ENCODE measurements at regions not wholly inside any gene's neighbourhood (a gene's known extent, or its start where the extent isn't known, plus 50 kb on each side); places are given as distances from the start of the nearest gene placed in this dataset.
"Not testable (repeated sequence)": the region's sequence is repeated elsewhere in the genome, so short reads cannot be mapped to it uniquely, and the experiment has no call there.

DNA sequence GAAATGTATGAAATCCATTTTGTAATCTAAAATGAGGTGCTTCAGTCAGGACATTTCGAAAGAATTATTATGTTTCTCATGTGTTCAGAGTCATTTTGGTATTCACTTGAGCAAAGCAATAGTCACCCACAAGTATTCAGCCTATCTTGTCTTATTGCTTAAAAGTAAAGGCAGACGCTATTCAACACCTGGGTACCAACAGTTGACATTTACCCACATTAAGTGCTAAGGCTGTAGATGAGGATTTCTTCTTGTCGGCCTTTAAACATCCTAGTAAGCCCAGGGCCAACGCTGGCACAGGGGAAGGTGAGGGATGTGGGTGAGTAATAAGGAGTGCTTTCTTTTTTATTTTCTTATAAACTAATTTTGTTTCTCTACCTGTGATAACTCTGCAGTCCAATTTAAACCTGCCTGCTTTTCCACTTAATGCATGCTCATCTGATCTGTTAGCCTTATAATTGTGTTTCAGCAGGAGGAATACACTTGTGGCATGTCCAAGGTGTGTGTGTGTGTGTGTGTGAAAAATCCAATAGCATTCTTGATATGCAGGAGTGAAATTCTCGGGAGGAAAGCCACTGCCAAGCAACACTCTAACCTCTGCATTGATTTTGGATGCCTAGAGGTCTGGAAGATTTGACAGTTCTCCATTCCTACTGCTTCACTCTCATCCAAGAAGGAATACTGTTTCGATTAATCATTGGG is 252.0 kb downstream of the SOX4 start:
- DNase-seq, result no peak

DNA sequence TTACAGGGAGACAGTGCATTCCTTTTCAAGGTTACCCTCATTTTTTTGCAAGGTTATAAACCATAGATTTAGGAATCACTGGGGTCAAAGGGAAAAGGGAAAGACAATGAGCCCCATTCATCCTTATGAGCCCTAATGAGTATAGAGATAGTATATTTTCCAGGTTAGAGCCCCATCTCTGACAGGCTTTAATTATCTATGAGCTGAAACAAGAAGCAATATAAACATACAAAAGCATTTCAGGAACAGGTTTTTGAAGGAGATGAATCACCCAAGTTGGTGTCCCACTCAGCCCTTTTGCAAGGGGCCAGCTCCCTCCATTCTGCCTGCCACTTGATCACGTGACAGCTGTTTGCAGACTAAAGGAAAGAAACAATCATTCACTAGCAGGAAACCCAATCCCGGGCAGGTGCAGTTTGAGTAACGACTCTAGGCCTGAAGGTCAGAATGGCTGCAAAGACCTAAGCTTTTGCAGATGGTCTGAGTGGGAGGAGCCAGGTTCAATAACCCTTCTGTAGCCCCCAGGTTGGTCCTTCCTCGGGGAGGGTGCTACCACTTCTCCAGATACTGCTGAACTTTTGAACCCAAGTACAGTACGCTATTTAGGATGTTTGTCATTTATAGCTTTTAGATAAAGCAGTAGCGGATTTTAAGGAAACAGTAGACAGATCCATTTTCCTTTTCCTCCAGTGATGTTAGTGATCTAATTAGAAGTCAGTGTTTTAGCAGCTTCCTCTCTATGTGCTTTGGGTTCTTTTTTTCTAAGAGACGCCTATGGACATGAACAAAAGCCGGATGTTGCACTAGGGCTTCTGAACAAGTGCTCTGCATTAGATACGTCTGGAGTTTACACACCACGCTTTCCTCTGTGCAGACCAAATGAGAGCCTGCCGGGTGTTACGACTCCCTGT is 253.2 kb downstream of the SOX4 start:
- DNase-seq, result no peak

DNA sequence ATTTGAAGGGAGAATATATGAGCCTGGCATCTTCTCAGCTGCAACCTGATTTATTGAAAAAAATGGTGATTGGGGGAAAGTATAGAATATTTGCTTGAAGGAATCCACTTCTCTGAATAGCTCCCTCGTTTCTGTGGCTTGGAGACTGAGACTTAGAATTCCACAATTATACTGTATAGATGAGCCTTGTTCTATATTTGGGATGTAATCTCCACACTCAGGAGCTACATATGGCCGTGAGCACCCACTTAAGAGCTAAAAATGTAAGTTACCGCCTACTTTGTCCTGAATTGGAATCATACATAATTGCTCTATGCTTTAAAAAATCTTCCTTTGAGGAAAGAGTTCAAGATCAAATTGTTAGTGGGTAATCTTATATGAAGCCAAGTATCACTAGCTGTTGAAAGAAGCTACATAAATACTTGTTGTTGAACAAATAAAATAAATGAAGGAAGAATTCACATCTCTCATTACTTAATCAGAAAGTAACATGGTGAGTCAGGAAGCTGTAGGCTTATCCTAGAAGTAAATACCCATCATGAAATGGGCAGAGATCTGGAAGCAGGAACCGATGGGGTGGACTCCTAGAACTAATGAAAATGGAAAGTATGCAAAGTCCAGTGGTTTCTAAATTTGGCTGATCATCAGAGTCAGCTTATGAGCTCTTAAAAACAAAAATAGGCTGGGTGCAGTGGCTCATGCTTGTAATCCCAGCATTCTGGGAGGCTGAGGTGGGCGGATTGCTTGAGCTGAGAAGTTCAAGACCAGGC is 254.3 kb downstream of the SOX4 start:
- DNase-seq, result no peak

DNA sequence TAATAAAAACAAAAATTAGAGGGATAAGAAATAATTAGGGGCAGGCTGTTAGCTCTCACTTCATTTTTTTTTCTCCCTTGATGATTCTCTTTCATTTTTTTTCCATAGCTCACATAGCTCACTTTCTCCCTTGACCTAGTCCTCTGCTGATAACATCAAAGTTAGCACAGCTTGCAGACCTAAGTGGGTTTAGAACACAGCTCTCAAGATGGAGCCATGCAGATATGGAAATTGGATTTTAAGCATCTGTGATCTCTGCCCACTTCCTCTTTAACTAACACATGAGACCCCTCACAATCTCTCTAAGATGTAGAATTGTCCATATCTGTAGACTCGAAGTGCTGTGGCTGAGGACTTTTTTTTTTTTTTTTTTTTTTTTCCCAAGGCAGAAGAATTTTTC is 257.1 kb downstream of the SOX4 start:
- no peak for DNase-seq

DNA sequence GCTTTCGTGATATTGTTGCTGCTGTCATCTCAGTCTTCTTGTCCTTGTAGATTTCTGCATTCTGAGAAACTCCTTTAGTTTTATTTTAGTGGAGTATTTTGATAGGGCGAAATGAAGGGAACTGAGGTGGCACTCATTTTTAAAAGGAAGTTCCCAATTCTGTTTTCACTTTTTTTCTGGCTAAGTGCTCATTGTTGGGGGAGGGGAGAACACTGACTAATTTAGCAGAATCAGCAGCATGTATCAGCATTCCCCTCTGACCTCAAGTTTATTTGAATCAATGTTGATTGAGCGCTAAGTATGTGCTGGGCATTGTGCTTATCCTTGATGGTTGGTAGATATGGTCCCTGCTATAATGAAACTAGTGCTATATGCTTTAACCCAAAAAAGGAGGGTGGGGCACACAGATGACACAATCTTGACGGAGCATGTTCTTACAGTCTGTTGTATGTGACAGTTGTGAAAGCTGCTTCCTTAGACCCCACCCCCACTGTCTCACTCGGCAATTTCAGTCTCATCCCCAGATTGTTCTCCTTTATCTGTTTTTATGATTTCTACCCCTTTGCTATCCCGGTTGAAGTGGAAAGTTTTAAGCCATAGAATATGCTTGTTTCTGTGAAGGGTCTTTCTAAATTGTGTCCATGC is 262.4 kb downstream of the SOX4 start:
- no peak for DNase-seq

DNA sequence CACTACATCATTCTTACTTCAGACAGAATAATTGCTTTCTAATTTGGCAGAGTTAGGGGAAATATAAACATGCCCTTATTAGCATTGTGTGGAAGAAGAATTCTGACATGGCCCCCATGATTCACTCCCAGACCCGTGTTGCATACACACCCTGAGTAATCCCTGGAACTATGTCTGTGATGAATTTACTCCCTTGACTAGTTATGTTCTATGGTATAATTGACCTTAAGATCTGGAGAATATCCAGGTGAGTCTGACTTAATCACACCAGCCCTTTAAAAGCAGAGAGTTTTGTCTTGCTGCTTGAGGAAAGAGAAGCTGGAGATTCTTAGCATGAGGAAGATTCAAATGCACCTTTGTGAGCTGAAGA is 262.9 kb downstream of the SOX4 start:
- no peak for DNase-seq

DNA sequence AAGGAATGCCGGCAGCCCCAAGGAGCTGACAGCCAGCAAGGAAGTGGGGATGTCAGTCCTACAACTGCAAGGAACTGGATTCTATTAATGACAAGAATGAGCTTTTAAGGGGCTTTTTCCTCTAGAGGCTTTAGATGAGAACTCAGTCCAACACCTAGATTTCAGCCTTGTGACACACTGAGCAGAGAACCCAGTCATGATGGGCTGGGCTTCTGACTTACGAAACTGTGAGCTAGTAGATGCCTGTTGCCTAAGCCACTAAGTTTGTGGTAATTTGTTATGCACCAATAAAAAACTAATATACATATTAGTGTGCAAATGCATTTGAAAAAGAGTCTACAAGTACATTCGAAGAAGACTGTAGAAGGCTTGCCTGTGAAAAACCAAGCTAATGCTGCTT is 263.3 kb downstream of the SOX4 start:
- DNase-seq, result no peak

DNA sequence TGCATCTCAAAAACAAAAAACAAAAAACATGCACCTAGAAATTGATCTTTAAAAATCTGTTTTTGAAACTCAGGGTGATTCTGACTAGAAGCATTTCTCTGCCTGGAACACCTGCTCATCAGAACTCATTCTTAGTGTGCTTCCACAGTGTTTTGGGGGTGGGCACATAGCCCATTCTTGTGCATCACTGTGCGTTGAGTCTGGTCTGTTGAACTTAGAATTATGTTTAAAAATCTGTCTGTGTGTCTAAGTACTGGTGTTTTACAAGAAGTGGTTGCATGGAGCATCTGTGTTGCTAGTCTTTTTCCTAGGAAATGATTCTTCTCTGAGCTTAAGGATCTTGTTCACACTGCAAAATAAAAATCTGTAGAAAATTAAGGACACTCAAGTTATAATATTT is 264.5 kb downstream of the SOX4 start:
- DNase-seq, result no peak

DNA sequence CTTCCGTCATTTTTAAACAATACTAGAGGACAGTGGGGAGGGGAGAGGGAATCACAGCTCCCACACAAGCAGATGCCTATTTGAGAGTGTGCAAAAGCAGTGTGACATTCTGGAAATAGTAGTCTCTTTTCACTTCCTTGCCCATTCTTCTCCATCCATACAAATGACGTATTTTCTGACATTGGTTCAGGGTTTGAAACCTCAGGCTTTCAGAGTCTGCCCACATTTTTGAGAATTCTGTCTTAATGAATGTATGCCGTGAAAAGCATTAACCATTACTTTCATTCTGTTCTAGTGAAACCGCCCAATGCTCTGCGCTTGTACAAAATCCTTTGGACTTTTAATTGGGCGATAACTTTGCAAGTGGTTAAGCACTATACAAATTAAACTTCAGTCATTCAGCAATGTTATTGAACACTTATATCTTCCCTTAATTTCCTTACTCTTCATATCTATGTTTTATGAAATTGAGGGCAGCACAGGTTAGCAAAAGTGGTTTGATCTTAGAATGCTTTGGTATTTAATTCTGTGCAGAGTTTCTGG is 265.7 kb downstream of the SOX4 start:
- no peak for DNase-seq

DNA sequence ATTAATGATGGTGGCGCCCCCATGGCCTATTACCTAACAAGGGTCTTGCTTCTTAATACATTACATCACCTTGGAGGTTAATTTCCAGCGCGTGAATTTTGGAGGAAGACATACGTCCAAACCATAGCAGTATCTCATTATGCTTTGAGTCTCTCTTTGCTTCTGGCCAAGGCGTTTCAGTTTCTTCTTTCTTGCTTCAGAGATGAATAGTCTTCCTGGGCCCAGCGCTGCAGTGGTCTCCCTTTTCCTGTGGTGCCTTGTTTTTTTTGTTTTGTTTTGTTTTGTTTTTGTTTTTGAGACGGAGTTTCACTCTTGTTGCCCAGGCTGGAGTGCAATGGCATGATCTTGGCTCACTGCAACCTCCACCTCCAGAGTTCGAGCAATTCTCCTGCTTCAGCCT is 268.4 kb downstream of the SOX4 start:
- DNase-seq, result no peak

DNA sequence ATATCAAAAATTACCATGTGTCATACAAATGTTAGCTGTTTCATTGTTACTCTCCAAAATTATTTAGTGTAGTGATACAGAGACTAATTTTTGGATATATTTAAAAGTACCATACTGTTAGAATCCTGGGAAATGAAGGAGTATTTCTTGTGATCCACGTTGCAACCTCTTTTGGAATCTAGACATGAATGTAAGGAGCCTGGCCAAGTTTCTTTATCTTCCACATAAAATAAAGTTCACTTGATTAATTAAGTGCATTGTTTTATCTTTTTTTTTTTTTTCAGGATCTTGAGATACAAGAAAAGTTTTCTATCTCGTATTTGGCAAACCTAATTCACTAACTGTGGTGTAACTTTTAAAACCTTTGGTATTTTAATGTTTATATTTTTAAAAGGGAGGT is 270.7 kb downstream of the SOX4 start:
- DNase-seq, result no peak

DNA sequence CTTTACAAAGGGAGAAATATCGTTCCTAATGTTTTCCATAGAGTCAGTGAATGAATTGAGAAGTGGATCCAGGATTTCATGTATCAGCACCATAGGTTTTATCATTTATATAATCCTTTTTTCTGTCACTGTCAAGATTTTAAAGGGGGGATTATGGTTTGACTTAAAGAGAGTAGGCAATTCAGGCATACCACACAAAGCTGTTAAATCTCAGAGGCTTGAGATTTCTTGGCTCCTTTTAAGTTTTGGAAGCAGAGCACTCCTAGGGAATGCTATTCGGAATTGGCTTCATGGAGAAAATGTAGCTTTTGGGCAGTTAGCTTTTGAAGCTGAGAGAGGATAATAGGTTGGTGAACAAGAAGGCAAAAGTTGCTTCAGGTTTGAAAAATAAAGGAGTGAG is 274.7 kb downstream of the SOX4 start:
- no peak for DNase-seq

DNA sequence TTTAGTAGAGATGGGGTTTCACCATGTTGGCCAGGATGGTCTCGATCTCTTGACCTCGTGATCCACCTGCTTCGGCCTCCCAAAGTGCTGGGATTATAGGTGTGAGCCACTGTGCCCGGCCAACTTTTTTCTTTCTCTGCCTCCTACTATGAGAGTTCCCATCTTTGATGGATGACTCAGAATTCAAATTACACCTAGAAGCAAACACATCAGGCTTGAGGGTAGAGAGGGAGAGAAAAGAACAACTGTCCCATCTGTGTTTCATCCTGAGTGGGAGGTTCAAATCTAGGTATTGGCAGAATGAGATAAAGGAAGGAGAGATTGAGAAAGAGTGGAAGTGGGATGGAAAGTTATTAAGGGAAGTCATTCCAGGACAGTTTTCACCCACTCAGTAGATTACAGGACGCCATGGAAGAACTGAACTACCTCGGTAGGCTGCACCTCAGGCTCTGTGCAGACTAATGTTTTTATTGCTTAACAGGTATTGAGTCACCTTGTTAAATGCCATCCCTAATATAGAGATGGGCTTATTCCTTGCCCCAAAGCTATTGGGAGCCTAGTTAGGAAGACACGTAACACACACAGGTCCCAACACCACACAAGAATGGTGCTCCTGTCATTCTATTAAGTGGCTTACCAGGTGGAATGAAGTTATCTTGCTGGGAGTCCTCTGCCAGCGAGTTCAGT is 275.7 kb downstream of the SOX4 start:
- DNase-seq, result no peak

DNA sequence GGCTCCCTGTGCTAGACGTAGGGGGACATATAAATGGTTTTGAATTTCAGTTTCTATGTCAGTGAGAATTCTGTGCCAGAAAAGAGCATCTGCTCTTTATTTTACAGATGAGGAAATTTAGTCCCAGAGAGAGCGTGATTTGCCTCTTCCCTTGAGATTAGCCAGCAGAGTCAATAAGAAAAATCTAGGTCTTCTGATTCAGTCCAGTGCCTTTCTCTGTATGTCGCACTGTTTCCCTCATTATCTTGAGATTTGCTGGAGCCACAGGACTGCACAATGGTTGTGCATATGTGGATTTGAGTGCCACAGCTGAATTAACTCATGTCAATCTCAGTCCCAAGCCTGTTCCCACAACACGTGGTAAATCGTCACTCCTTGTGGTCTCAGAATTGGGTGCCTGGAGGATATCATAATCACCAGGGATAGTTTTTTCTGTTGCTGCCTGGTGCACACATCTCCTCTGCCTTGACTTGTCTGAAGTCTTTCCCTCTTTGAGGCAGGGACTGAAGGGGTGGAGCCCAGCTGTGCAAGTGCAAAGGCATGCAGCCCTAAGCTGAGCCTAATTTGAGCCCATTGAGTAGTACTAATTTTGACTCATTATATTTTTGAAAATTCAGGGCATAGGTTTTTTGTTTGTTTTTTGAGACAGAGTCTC is 276.7 kb downstream of the SOX4 start:
- no peak for DNase-seq

DNA sequence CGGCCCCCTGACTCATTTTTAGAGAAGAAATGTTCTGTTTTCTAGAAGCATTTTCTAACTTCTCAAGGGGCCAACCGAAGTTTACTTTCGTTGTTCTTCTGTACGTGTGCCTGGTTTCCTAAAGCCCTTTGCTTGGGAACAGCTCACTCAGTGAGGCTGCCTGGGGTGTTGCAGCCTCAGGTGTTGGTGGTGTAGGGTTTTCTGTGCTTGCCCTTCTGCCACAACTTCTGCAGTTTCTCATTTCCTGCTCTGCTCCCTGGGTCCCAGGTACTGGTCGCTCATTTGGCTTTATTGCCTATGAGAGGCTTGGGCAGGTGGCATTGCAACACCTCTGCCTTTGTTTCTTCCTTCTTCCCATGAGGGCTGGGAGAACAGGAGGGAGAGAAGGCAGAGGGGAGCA is 278.3 kb downstream of the SOX4 start:
- no peak for DNase-seq

DNA sequence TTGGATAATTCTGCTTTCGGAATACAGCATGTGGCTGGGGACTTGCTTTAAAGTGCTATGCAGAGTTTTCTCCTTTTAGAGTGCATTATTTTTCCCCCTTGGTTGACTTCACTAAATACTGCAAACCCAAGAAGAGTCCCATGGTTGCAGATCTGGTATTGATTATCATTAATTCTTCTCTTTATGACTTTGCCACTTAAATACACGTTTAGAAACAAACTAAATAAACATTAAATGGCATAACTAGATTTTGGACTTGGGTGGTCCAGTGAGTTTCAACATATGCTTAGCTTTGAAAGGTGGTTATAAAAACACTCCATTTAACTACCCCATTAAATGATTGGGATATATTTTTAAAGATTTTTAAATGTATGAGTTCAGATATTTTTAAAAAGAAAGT is 279.2 kb downstream of the SOX4 start:
- no peak for DNase-seq

DNA sequence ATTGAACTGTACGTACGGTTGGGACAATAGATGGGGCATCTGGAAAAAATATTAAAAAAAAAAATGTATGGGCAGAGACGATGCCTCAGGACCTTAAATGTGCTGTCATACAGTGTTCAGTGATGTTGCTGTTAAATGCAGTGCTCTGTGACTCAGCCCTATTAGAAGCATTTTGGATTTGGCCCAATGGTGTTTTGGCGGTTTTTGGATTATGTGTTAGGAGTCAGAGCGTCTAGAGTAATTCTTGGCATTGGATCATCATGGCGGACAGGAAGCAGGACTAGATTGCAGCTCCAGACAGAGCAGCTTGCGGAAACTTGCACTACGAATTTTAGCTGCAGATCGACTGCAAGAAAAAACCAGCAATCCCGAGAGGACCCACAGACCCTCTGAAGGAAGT is 280.0 kb downstream of the SOX4 start:
- DNase-seq, result no peak

DNA sequence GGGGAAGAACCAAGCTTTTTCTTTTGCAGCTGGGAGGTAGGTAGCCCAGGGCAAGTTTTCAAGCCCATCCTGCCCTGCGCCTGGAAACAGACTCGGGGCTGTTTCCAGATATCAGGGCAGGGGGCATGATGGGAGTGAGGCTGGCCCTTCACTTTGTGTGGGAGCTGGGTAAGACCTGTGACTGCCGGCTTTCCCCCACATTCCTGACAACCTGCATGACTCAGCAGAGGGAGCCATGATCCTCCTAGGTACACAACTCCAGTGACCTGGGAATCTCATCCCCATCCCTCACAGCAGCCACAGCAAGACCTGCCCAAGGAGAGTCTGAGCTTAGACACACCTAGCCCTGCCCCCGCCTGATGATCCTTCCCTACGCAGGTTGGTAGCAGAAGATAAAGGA is 280.8 kb downstream of the SOX4 start:
- no peak for DNase-seq

DNA sequence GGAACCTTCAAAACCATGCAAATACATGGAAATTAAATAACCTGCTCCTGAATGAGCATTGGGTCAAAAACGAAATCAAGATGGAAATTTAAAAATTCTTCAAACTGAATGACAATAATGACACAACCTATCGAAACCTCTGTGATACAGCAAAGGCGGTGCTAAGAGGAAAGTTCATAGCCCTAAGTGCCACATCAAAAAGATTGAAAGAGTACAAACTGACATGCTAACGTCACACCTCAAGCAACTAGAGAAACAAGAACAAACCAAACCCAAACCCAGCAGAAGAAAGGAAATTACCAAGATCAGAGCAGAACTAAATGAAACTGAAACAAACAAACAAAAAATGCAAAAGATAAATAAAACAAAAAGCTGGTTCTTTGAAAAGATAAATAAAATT is 283.5 kb downstream of the SOX4 start:
- DNase-seq, result not testable (repeated sequence)

DNA sequence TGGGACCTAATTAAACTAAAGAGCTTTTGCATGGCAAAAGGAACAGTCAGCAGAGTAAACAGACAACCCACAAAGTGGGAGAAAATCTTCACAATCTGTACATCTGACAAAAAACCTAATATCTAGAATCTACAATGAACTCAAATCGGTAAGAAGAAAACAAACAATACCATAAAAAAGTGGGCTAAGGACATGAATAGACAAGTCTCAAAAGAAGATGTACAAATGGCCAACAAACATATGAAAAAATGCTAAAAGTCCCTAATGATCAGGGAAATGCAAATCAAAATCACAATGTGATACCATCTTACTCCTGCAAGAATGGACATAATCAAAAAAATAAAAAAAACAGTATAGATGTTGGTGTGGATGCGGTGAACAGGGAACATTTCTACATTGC is 286.7 kb downstream of the SOX4 start:
- not testable (repeated sequence) for DNase-seq

Data from nucleus accumbens (tissue), 56 donors.